ENCODE measurements at regions not wholly inside any gene's neighbourhood (a gene's known extent, or its start where the extent isn't known, plus 50 kb on each side); places are given as distances from the start of the nearest gene placed in this dataset.

GRCh38 chr7:156174428-156174827 is 362.2 kb upstream of the SHH start:
- DNase-seq, result no peak

GRCh38 chr7:156173748-156174353 is 361.6 kb upstream of the SHH start:
- no peak for DNase-seq

- no peak for DNase-seq
Measured at GRCh38 chr7:156173346-156173745, 361.1 kb upstream of the SHH start.

GRCh38 chr7:156172638-156173037 is 360.4 kb upstream of the SHH start:
- DNase-seq, result no peak

- no peak for DNase-seq
Measured at GRCh38 chr7:156169474-156170370, 357.5 kb upstream of the SHH start.

DNA sequence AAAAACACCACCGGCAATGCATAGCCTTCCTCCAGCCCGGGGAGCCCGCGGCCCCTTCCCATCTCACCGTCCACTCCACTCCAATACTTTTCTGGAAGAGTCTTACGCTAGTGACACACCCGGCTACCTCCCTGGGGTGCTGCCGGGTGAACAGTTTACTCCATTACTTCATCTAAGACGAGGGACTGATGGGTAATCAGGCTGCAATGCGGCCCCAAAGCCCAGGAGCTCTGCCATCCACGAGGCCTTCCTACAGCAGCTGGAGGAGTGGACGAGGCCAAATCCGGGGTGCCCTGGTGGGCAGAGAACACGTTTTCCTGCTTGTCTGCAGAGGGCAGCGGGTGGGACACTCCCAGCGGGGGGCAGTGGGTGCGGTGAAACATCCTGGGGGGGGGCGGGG is 356.2 kb upstream of the SHH start:
- no peak for DNase-seq

GRCh38 chr7:156167987-156168386 is 355.7 kb upstream of the SHH start:
- no peak for DNase-seq

DNA sequence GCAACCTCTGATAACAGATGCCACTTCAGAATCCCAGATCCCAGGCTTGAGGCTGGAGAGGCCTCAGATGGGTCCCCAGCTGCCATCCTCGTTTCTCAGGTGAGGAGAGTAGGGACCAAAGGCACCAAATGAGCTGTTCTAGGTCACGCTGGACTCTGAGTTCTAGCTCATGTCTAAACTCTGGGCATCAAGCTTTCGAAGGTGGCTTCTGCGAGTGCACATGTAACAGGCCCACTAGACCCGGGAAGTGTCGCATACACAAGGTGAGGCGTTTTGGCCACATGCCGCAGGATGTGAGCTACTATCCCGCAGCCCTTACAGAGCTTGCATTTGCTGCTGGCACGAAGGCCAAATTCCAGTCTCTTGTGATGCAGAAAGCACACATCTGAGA is 355.1 kb upstream of the SHH start:
- no peak for DNase-seq

DNA sequence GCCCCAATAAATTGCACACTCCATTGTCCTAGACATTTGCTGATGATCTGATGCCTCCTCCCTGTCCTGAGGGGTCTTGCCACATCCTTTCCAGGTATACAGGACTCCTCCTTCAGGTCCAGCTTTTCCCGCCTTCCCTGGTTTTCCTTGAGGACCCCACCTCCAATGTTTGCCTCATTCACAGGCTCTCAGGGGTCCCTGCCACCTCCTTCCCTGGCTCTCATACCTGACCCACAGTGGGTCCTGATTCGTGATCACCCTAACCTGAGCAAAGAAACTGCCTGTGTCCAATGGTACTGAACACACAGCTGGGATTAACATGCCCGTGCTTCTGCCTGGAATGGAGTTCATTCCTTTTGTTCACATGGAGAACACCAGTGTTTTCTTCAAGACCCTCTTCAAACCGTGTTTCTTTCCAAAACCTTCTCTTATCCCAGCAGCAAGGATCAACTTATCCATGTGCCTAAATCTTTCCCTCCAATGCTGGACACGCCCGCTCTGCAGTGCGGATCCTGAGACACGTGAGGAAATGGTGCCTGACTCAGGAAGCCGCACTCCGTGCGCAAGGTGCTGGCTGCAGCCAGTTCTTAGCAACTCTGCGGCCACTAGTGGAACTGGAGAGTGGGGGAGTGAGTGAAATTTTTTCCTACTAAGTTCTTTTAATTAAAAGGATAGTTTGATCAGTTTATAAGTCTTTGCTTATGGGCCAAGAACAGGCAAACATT is 354.6 kb upstream of the SHH start:
- no peak for DNase-seq

GRCh38 chr7:156163747-156164146 is 351.5 kb upstream of the SHH start:
- DNase-seq, result no peak

DNA sequence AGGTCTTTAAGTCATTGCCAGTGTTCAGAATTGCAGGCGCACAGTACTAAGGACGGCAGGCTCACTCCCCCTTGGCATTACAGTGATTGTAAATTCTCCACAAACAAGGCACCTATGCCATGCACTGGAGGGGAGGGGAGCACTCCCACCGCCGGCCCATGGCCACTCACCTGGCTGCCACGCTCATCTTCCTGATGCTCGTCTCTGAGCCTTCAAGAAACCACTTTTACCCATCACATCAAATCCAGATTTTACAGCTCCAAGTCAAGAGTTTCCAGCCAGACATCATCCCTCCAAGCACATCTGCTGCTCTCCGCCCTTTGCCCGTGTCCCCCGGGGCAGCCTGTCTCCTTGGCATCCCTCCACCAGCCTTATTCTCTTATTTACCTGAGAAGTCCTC is 350.2 kb upstream of the SHH start:
- no peak for DNase-seq

DNA sequence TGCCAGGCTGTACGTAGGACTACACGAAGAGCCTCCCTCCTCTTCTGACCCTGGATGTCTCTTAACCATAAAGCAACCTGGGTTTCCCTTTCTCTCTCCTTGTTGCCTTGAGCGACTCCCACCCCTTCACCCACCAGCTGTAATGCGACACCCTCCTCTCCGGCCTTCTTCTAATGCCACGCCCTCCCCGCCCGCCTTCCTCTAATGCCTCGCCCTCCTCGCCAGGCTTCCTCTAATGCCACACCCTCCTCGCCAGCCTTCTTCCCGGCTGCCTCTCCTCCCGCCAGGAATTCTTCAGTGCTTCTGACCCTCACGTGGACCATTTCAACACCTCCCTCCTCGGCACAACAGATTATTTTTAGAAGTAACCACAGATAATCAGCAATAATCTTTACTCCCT is 348.5 kb upstream of the SHH start:
- no peak for DNase-seq

DNA sequence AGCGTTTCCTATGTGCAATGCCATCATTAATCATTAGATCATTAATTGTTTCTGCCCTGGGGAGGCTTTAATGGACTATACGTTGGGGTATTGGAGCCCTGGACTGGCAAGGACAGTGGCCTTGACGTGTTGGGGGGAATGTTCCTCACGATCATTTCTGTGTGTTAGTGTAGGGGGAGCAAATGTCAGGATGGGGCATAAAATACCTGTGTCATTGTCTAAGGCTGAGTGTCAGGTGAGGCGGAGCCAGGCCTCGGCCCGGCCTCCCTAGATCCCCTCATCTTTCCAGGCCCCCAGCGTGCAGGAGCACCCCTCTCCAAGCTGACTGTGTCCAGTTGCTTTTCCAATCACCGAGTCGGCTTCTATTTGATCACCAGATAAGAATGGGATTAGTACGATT is 346.4 kb upstream of the SHH start:
- no peak for DNase-seq

DNA sequence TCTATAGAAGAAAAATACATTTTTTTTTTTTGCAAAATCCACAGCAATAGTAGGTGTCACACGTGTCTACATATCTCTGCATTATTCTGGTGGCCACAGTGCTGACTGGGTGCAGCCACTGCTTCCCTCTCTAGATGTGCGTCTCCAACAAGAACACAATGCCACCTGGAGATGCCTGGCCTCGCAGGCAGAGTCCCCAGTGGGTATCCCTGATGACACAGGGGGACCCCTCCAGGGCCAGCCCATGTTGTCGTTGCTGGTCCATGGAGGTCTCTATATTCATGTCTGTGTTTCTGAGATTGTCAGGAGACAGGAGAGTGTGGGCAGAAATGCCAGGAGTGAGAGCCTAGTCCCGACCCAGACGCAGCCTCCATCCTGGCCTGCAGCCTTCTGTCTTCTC is 345.9 kb upstream of the SHH start:
- no peak for DNase-seq

- no peak for DNase-seq
Measured at GRCh38 chr7:156157409-156158012, 345.2 kb upstream of the SHH start.

- DNase-seq, result no peak
Measured at GRCh38 chr7:156156734-156157408, 344.6 kb upstream of the SHH start.

DNA sequence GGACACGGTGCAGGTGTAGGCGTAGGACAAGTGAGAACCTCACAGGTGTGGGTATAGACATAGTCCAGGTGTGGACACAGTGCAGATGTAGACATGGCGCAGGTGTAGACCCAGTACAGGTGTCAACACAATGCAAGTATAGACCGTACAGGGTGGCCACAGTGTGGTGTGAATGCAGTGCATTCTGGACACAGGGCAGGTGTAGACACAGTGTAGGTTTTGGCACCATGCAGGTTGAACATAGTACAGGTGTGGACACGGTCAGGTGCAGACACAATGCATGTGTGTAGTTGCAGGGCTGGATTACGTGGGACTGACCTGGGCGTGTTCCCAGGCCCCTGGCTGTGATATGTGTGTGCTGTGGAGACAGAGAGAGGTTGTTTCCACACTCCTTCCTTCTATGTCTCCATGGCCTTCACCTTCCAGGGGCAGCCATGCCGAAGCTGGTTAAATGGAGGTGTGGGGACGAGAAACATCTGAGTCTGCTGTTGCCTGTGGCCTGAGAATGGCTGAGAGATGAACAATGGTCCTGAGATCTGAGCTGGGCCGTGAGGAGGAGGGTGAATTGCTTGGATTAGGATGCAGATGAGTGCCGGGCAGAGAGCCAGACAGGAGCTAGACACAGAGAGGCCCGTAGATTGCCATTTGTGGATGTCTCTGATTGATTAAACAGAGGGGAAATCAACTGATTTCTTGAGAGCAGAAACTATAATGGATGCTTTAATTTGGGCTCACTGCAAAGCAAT is 343.9 kb upstream of the SHH start:
- DNase-seq, result no peak

DNA sequence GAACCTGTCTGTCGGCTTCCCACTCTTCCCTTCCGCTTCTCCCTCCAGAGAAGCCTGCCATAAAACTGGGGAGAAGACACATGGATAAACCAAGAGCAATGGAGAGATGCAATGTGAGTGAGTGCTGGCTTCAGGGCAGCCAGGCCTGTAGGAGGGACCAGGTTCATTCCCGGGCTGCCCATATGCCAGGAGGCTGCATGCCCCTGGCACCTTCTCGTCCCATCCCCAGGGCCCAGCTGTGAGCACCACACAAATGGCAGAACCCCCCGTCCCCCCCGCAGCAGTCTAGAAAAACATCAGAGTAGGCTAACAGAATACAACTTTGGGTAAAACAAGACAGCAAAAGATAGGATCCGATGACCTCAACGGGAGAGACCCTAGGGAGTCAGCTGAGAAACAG is 341.3 kb upstream of the SHH start:
- DNase-seq, result no peak

GRCh38 chr7:156152390-156152789 is 340.1 kb upstream of the SHH start:
- DNase-seq, result no peak

GRCh38 chr7:156151658-156152057 is 339.4 kb upstream of the SHH start:
- no peak for DNase-seq

DNA sequence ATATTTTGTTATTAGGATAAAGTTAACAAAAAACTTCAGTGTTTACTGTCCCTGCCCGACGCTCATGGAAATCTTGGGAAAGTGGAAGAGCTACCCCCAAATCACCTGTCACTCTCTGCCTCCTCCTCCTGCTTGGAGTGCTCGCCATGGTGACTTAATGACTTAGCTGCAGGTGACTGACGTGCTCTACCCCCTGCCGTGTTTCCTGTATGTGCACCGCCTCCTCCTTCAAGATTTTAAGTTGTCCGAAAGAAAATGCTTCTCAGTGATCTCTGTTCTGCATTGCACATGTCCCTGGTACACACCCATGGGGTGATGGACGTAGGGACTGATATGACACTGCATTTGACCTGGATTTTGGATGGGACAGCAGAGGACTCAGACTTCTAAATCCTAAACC is 338.8 kb upstream of the SHH start:
- no peak for DNase-seq

DNA sequence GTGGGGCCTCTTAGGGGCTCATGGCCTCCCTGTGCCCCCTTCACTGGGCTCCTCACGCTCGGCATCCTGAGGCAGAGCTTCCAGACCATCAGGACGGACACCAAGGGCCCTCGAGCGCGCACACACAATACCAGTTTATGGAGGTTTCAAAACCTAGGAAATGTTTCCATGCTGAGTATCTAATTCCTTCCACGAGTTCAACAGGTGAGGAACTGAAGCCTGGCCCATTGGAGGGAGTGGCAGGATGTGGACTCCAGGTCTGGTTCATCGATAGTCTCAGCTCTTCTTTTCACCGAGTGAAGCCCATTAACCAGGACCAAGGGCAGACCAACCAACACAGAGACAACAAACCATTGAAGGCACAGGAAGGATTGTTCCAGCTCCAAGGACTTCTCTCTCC is 336.7 kb upstream of the SHH start:
- DNase-seq, result no peak
